K562 (cell line): ENCODE measurements at regions not wholly inside any gene's neighbourhood (a gene's known extent, or its start where the extent isn't known, plus 50 kb on each side); places are given as distances from the start of the nearest gene placed in this dataset.

Experiments used
- ATAC-seq: fragments of 200-7000 bp; cut with Tn5 transposase; 3 replicates; pipeline ENCODE4 v1.9.1; 2020; ENCODE audit warnings: moderate library complexity
- BruUV-seq: library from RNA; stranded (reverse); fragments of 400-500 nt; replicated peaks from 2 replicates; lab custom pipeline; 2021; lab: Mats Ljungman, UMichigan
- CTCF ChIA-PET: fragments of 300-600 bp; formaldehyde crosslinking; extraction: SDS; loops from one replicate; lab custom pipeline; 2021; ENCODE audit warnings: low intra/inter-chr PET ratio; lab: Yijun Ruan, JAX
- POLR2A ChIA-PET: fragments of 300-600, 350-650 bp; sonication (Branson Sonifier 250); formaldehyde crosslinking; extraction: SDS; loops from one replicate; lab custom pipeline; 2021; ENCODE audit warnings: antibody characterized with exemption, inconsistent platforms; lab: Yijun Ruan, JAX
- DNase-seq, 4 experiments: peaks; one replicate each; pipeline versions ENCODE4 v3.0.0 to v3.0.0-alpha.2; 2011 to 2018; ENCODE audit warnings: low spot score in 3 of 4, mixed read lengths in 3 of 4; ENCODE audit errors: extremely low read depth in 1 of 4
- FAIRE-seq: peaks from 2 replicates; lab custom pipeline; 2011; peaks lifted over from hg19 to GRCh38; lab: Jason Lieb, UNC
- H2AFZ ChIP-seq: 2 replicates; pipeline ENCODE4 v1.6.0; 2011; ENCODE audit warnings: low read depth, low read length, control low read depth, inconsistent platforms
- H3K27ac ChIP-seq: fragments of 200-600 bp; 3 replicates; pipeline ENCODE4 v1.8.0; 2011; ENCODE audit warnings: low read depth, mild to moderate bottlenecking, control low read depth, inconsistent platforms, low read length, moderate library complexity, mixed read lengths; ENCODE audit errors: extremely low read depth
- H3K27me3 ChIP-seq, 2 experiments: fragments of 300-600 bp in 1 of 2; 2 replicates in 1 of 2; 3 replicates in 1 of 2; pipeline versions ENCODE4 v1.6.0 to v1.8.0; 2011; ENCODE audit warnings: inconsistent platforms in 2 of 2, low read length in 2 of 2, mild to moderate bottlenecking in 1 of 2, mixed read lengths in 1 of 2, moderate library complexity in 1 of 2; ENCODE audit not compliant: control insufficient read depth in 2 of 2, insufficient read depth in 2 of 2
- H3K36me3 ChIP-seq: fragments of 300-600 bp; 3 replicates; pipeline ENCODE4 v1.8.0; 2011; ENCODE audit warnings: mild to moderate bottlenecking, low read length, inconsistent platforms; ENCODE audit not compliant: control insufficient read depth, insufficient read depth
- H3K4me1 ChIP-seq, 2 experiments: fragments of 200-600 bp in 1 of 2; replicated peaks in 1 of 2; 2 replicates in 1 of 2; 3 replicates in 1 of 2; pipeline versions ENCODE4 v1.5.1 to v1.8.0; 2011; ENCODE audit warnings: inconsistent platforms in 2 of 2, low read length in 2 of 2, mild to moderate bottlenecking in 1 of 2, mixed read lengths in 1 of 2, moderate library complexity in 1 of 2; ENCODE audit not compliant: control insufficient read depth in 2 of 2, insufficient read depth in 2 of 2
- H3K4me2 ChIP-seq: 2 replicates; pipeline ENCODE4 v1.6.1; 2011; ENCODE audit warnings: low read length, control low read depth, inconsistent platforms, mixed read lengths; ENCODE audit not compliant: insufficient read depth
- H3K4me3 ChIP-seq: fragments of 200-600 bp; sonication (generic), shearing (Covaris generic); 2 replicates; pipeline ENCODE4 v1.5.1; 2016; ENCODE audit warnings: control low read depth, inconsistent platforms
- H3K79me2 ChIP-seq: fragments of 200-600 bp; 3 replicates; pipeline ENCODE4 v1.8.0; 2011; ENCODE audit warnings: low read length, inconsistent platforms; ENCODE audit not compliant: control insufficient read depth, insufficient read depth
- H3K9ac ChIP-seq, 2 experiments: 2 replicates each; pipeline versions ENCODE4 v1.6.0 to v1.6.1; 2011; ENCODE audit warnings: low read depth in 2 of 2, low read length in 2 of 2, control low read depth in 1 of 2, inconsistent platforms in 1 of 2, mild to moderate bottlenecking in 1 of 2, mixed read lengths in 1 of 2; ENCODE audit not compliant: insufficient read depth in 1 of 2
- H3K9me1 ChIP-seq: one replicate; pipeline ENCODE4 v1.6.0; 2011; ENCODE audit warnings: inconsistent platforms, mild to moderate bottlenecking, low read length, moderate library complexity; ENCODE audit not compliant: control insufficient read depth, insufficient read depth
- H3K9me3 ChIP-seq: replicated peaks from 2 replicates; pipeline ENCODE4 v1.5.1; 2011; ENCODE audit warnings: low read depth, low read length, inconsistent platforms; ENCODE audit not compliant: control insufficient read depth, insufficient read depth
- H4K20me1 ChIP-seq: replicated peaks from 2 replicates; pipeline ENCODE4 v1.6.1; 2011; ENCODE audit warnings: low read length, inconsistent platforms, mixed read lengths; ENCODE audit not compliant: control insufficient read depth, insufficient read depth
- CBX5 ChIP-seq: IDR thresholded peaks from 2 replicates; pipeline ENCODE4 v1.6.1; 2014; ENCODE audit warnings: low read depth, borderline replicate concordance
- CHD1 ChIP-seq: fragments of 200-600 bp; sonication (generic); IDR thresholded peaks from one replicate; pipeline ENCODE4 v1.6.1; 2012; ENCODE audit warnings: mild to moderate bottlenecking, moderate library complexity, low read length, inconsistent platforms
- TAF1 ChIP-seq: IDR thresholded peaks from 2 replicates; pipeline ENCODE4 v1.6.1; 2011; ENCODE audit warnings: mild to moderate bottlenecking, low read length, moderate library complexity; ENCODE audit not compliant: insufficient read depth, control insufficient read depth, severe bottlenecking; ENCODE audit errors: extremely low read depth
- ZNF445 ChIP-seq: fragments of 250-450 bp; sonication (Bioruptor Pico); IDR thresholded peaks from 2 replicates; pipeline ENCODE4 v1.4.0; 2020; ENCODE audit warnings: low read depth, mild to moderate bottlenecking, moderate library complexity
- WGBS: fragments of 100-300 bp; shearing (Covaris generic); methylation state at CpG from one replicate; pipeline ENCODE4 v1.1.6; 2016; ENCODE audit warnings: low coverage, mixed read lengths; ENCODE audit not compliant: insufficient coverage; ENCODE audit errors: missing lambda C conversion rate; 5-methylcytosine and 5-hydroxymethylcytosine counted together
- in situ Hi-C: fragments of 300-500 bp; cut with MboI; formaldehyde crosslinking; loops from 4 replicates; pipeline ENCODE4 v1.15.0; 2018; ENCODE audit warnings: inconsistent platforms, mixed read lengths
- intact Hi-C: fragments of 100-400 bp; cut with micrococcal nuclease; formaldehyde crosslinking; loops from 2 replicates; pipeline ENCODE4 v1.14.2; 2022
- TF ChIP-seq, protein P1 (sequence below): fragments of 250-450 bp; sonication (Bioruptor Pico); IDR thresholded peaks from 2 replicates; pipeline ENCODE4 v1.5.0; 2021; ENCODE audit warnings: mild to moderate bottlenecking, borderline replicate concordance
- TF ChIP-seq, protein P2 (sequence below), 2 experiments: fragments of 450-650 bp; IDR thresholded peaks; 2 replicates each; pipeline ENCODE4 v1.6.1; 2018; ENCODE audit warnings: mild to moderate bottlenecking in 2 of 2, low read depth in 1 of 2; ENCODE audit not compliant: partially characterized antibody in 2 of 2
- TF ChIP-seq, protein P3 (sequence below): fragments of 450-650 bp; IDR thresholded peaks from one replicate; pipeline ENCODE4 v1.6.1; 2018; ENCODE audit warnings: mild to moderate bottlenecking, moderate library complexity; ENCODE audit not compliant: partially characterized antibody
- TF ChIP-seq, protein P4 (sequence below): sonication (generic); formaldehyde crosslinking; IDR thresholded peaks from 2 replicates; pipeline ENCODE4 v1.8.0; 2022; ENCODE audit warnings: mild to moderate bottlenecking, missing genetic modification reagents
- TF ChIP-seq, protein P5 (sequence below): sonication (generic); formaldehyde crosslinking; IDR thresholded peaks from 2 replicates; pipeline ENCODE4 v1.8.0; 2022; ENCODE audit warnings: missing genetic modification reagents, mild to moderate bottlenecking, borderline replicate concordance

DNA sequence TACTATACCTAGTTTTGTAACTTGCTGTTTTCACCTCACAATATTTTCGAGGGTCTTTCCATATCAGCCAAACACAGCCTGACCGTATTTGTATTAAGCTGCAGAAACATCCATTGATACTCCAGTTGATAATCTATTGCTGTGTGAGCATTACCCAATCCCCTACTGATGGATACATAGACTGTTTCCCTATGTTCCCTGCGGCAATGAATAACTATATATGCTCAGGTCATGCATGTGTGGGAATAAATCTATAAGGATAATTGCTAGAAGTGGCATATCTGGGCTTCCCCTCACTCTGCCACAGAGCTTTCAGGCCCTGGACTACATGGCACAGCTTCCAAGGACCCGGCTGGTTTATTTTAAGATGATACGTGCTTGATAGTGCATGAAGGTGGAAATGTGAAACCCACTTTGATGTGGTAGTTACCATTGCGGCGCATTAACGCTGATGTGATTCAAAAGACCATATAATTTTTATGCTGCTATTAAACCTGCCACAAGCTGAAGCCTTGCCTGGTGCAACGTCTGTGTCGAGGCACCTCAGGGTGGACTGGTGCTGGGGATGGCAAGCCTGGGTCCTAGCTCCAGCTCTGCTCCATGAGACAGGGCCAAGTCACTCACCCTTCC is 81.4 kb upstream of the KCNK12 start:
- H4K20me1 ChIP-seq: peaks cover 8% of the 10 kb centered on the region; the same call in 1 of the 2 replicates
- ChIA-PET POLR2A (interaction anchor here (1.1 kb wide), 2 partner anchors 12 to 14 kb away, joined by 4 read pairs; no protein-coding TSS in a partner anchor), CTCF (no interaction called here)
- peaks cover 0 to 9% of the 10 kb centered on the region in 2 experiments; a peak in 3 of 5 replicates for H3K4me1 ChIP-seq
- no peaks in the 10 kb centered on the region for H3K36me3 ChIP-seq
- 0% methylated on average over 10 of the region's 10 CpGs for WGBS
- no peaks in the 10 kb centered on the region for H3K79me2 ChIP-seq
- peaks cover 21 to 72% of the 10 kb centered on the region in 2 experiments for H3K27me3 ChIP-seq
- no peak overlapping the region for H3K9ac ChIP-seq
- peaks cover 3% of the 10 kb centered on the region for H3K9me1 ChIP-seq
- in situ Hi-C loops (no loop called here), intact Hi-C loops (no loop called here)
- FAIRE-seq (no peak), DNase-seq (no peak), ATAC-seq (no peak)
- BruUV-seq: no TSS peak
- no peak overlapping the region for H3K4me2 ChIP-seq
- no peaks in the 10 kb centered on the region for H3K9me3 ChIP-seq
- H3K4me3 ChIP-seq: no peak overlapping the region
- H2AFZ ChIP-seq: no peak overlapping the region
- no peak overlapping the region for H3K27ac ChIP-seq
- TF ChIP-seq, protein P1, sequence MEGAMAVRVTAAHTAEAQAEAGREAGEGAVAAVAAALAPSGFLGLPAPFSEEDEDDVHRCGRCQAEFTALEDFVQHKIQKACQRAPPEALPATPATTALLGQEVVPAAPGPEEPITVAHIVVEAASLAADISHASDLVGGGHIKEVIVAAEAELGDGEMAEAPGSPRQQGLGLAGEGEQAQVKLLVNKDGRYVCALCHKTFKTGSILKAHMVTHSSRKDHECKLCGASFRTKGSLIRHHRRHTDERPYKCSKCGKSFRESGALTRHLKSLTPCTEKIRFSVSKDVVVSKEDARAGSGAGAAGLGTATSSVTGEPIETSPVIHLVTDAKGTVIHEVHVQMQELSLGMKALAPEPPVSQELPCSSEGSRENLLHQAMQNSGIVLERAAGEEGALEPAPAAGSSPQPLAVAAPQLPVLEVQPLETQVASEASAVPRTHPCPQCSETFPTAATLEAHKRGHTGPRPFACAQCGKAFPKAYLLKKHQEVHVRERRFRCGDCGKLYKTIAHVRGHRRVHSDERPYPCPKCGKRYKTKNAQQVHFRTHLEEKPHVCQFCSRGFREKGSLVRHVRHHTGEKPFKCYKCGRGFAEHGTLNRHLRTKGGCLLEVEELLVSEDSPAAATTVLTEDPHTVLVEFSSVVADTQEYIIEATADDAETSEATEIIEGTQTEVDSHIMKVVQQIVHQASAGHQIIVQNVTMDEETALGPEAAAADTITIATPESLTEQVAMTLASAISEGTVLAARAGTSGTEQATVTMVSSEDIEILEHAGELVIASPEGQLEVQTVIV (CRISPR knock-in tag): no peak
- no peak for TF ChIP-seq CHD1
- no peak for TF ChIP-seq ZNF445 (CRISPR knock-in tag)
- TF ChIP-seq, protein P2, sequence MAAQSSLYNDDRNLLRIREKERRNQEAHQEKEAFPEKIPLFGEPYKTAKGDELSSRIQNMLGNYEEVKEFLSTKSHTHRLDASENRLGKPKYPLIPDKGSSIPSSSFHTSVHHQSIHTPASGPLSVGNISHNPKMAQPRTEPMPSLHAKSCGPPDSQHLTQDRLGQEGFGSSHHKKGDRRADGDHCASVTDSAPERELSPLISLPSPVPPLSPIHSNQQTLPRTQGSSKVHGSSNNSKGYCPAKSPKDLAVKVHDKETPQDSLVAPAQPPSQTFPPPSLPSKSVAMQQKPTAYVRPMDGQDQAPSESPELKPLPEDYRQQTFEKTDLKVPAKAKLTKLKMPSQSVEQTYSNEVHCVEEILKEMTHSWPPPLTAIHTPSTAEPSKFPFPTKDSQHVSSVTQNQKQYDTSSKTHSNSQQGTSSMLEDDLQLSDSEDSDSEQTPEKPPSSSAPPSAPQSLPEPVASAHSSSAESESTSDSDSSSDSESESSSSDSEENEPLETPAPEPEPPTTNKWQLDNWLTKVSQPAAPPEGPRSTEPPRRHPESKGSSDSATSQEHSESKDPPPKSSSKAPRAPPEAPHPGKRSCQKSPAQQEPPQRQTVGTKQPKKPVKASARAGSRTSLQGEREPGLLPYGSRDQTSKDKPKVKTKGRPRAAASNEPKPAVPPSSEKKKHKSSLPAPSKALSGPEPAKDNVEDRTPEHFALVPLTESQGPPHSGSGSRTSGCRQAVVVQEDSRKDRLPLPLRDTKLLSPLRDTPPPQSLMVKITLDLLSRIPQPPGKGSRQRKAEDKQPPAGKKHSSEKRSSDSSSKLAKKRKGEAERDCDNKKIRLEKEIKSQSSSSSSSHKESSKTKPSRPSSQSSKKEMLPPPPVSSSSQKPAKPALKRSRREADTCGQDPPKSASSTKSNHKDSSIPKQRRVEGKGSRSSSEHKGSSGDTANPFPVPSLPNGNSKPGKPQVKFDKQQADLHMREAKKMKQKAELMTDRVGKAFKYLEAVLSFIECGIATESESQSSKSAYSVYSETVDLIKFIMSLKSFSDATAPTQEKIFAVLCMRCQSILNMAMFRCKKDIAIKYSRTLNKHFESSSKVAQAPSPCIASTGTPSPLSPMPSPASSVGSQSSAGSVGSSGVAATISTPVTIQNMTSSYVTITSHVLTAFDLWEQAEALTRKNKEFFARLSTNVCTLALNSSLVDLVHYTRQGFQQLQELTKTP (IDR thresholded peaks at IDR 0.05; ENCODE audit: low read depth in 1 of 2, partially characterized antibody in 2 of 2): no peak
- TF ChIP-seq, protein P3, sequence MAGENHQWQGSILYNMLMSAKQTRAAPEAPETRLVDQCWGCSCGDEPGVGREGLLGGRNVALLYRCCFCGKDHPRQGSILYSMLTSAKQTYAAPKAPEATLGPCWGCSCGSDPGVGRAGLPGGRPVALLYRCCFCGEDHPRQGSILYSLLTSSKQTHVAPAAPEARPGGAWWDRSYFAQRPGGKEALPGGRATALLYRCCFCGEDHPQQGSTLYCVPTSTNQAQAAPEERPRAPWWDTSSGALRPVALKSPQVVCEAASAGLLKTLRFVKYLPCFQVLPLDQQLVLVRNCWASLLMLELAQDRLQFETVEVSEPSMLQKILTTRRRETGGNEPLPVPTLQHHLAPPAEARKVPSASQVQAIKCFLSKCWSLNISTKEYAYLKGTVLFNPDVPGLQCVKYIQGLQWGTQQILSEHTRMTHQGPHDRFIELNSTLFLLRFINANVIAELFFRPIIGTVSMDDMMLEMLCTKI: no peak
- TF ChIP-seq, protein P4, sequence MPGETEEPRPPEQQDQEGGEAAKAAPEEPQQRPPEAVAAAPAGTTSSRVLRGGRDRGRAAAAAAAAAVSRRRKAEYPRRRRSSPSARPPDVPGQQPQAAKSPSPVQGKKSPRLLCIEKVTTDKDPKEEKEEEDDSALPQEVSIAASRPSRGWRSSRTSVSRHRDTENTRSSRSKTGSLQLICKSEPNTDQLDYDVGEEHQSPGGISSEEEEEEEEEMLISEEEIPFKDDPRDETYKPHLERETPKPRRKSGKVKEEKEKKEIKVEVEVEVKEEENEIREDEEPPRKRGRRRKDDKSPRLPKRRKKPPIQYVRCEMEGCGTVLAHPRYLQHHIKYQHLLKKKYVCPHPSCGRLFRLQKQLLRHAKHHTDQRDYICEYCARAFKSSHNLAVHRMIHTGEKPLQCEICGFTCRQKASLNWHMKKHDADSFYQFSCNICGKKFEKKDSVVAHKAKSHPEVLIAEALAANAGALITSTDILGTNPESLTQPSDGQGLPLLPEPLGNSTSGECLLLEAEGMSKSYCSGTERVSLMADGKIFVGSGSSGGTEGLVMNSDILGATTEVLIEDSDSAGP (CRISPR knock-in tag): no peak
- TF ChIP-seq CBX5: no peak
- TF ChIP-seq TAF1: no peak
- TF ChIP-seq, protein P5, sequence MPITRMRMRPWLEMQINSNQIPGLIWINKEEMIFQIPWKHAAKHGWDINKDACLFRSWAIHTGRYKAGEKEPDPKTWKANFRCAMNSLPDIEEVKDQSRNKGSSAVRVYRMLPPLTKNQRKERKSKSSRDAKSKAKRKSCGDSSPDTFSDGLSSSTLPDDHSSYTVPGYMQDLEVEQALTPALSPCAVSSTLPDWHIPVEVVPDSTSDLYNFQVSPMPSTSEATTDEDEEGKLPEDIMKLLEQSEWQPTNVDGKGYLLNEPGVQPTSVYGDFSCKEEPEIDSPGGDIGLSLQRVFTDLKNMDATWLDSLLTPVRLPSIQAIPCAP (CRISPR knock-in tag): no peak
